ENCODE measurements at regions not wholly inside any gene's neighbourhood (a gene's known extent, or its start where the extent isn't known, plus 50 kb on each side); places are given as distances from the start of the nearest gene placed in this dataset.

GRCh38 chr10:125554753-125555152 is 128.2 kb downstream of the TEX36 start:
- no peak for TF ChIP-seq CTCF (optimal IDR thresholded peaks at IDR 0.05 in 1 of 3, IDR thresholded peaks at IDR 0.05 in 1 of 3, conservative IDR thresholded peaks at IDR 0.05 in 1 of 3; ENCODE audit: extremely low read depth in 1 of 3, insufficient read depth in 2 of 3, low read length in 3 of 3)
- no peak for TF ChIP-seq EZH2 (IDR thresholded peaks at IDR 0.05; ENCODE audit: low read length)

Data from keratinocyte (primary cell).